PC-3 (cell line): ENCODE measurements at regions not wholly inside any gene's neighbourhood (a gene's known extent, or its start where the extent isn't known, plus 50 kb on each side); places are given as distances from the start of the nearest gene placed in this dataset.

Experiments
- ATAC-seq: fragments of 200-7000 bp; cut with Tn5 transposase; 2 replicates; pipeline ENCODE4 v1.9.1; 2020; ENCODE audit warnings: mild to moderate bottlenecking, moderate library complexity
- BruUV-seq: library from RNA; stranded (reverse); fragments of 400-500 nt; replicated peaks from 2 replicates; lab custom pipeline; 2021; lab: Mats Ljungman, UMichigan
- CTCF ChIA-PET: fragments of 300-600 bp; sonication (Branson Sonifier 250); formaldehyde crosslinking; loops from one replicate; lab custom pipeline; 2022; ENCODE audit warnings: antibody characterized with exemption; lab: Charles Lee
- POLR2A ChIA-PET: fragments of 300-600 bp; sonication (Branson Sonifier 250); formaldehyde crosslinking; loops from one replicate; lab custom pipeline; 2022; ENCODE audit warnings: antibody characterized with exemption; ENCODE audit not compliant: unreplicated experiment; lab: Charles Lee
- DNase-seq: peaks from one replicate; pipeline ENCODE4 v3.0.0-alpha.2; 2015
- H2AFZ ChIP-seq: fragments of 300-600 bp; sonication (generic); 2 replicates; pipeline ENCODE4 v1.6.0; 2016; ENCODE audit warnings: antibody characterized with exemption, low read length
- H3F3A ChIP-seq: fragments of 300-600 bp; sonication (generic); one replicate; pipeline ENCODE4 v1.6.0; 2017; ENCODE audit warnings: antibody characterized with exemption, low read length, control low read depth, mild to moderate bottlenecking; ENCODE audit not compliant: unreplicated experiment
- H3K27ac ChIP-seq: fragments of 300-600 bp; sonication (generic); 2 replicates; pipeline ENCODE4 v1.5.1; 2016; ENCODE audit warnings: mild to moderate bottlenecking, low read length
- H3K27me3 ChIP-seq: fragments of 300-600 bp; sonication (generic); 2 replicates; pipeline ENCODE4 v1.6.1; 2016; ENCODE audit warnings: low read length, mixed read lengths
- H3K36me3 ChIP-seq: fragments of 300-600 bp; sonication (generic); 2 replicates; pipeline ENCODE4 v1.6.1; 2016; ENCODE audit warnings: low read depth, mixed run types, low read length, mixed read lengths
- H3K4me1 ChIP-seq: fragments of 300-600 bp; sonication (generic); 2 replicates; pipeline ENCODE4 v1.5.1; 2016; ENCODE audit warnings: low read length; ENCODE audit not compliant: insufficient read depth
- H3K4me2 ChIP-seq: fragments of 300-600 bp; sonication (generic); 2 replicates; pipeline ENCODE4 v1.6.0; 2016; ENCODE audit warnings: low read length
- H3K4me3 ChIP-seq: fragments of 300-600 bp; sonication (generic); 2 replicates; pipeline ENCODE4 v1.5.1; 2016; ENCODE audit warnings: mild to moderate bottlenecking, low read length, mixed read lengths
- H3K79me2 ChIP-seq: fragments of 300-600 bp; sonication (generic); 2 replicates; pipeline ENCODE4 v1.6.1; 2017; ENCODE audit warnings: low read length, mixed read lengths
- H3K9ac ChIP-seq: fragments of 300-600 bp; sonication (generic); 2 replicates; pipeline ENCODE4 v1.6.0; 2016; ENCODE audit warnings: mild to moderate bottlenecking, low read length
- H3K9me2 ChIP-seq: fragments of 300-600 bp; sonication (generic); replicated peaks from 2 replicates; pipeline ENCODE4 v1.6.1; 2016; ENCODE audit warnings: mixed run types, low read length, mixed read lengths
- H3K9me3 ChIP-seq: fragments of 300-600 bp; sonication (generic); 2 replicates; pipeline ENCODE4 v1.6.1; 2016; ENCODE audit warnings: low read length, mixed read lengths
- H4K20me1 ChIP-seq: fragments of 300-600 bp; sonication (generic); 2 replicates; pipeline ENCODE4 v1.6.1; 2016; ENCODE audit warnings: low read length, mixed read lengths
- EZH2 ChIP-seq: fragments of 300-600 bp; sonication (generic); IDR thresholded peaks from one replicate; pipeline ENCODE4 v1.6.1; 2017; ENCODE audit warnings: antibody characterized with exemption, mild to moderate bottlenecking, low read length; ENCODE audit not compliant: unreplicated experiment
- EZH2phosphoT487 ChIP-seq: fragments of 300-600 bp; sonication (generic); IDR thresholded peaks from 2 replicates; pipeline ENCODE4 v1.6.1; 2018; ENCODE audit warnings: mild to moderate bottlenecking, antibody characterized with exemption, low read length, borderline replicate concordance
- intact Hi-C: fragments of 100-400 bp; cut with micrococcal nuclease; formaldehyde crosslinking; loops from 2 replicates; pipeline ENCODE4 v1.9.0; 2023
- TF ChIP-seq, protein P1 (sequence below): fragments of 300-600 bp; sonication (generic); conservative IDR thresholded peaks from 2 replicates; pipeline ENCODE4 v1.5.1; 2017; ENCODE audit warnings: antibody characterized with exemption, low read depth, mild to moderate bottlenecking, low read length

DNA sequence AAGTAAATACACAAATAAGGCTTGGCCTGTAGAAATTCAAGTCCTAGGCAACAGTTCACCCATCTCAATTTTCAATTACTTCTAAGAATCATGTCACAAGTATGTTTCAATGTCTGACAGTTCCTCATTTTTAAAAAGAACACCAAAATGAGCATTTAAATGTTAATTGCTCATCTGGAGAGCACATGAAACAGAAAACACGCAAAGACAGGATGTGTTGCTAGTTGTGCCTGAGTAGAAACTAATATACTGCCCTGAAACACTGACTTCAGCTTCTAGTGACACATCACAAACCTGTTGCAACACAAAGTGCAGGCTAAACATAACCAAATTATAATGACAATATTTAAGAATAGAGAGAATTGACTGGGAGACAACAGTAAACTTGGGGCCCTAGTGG lies 167.3 kb upstream of the THBS1 start:
- ATAC-seq (no peak), DNase-seq (no peak)
- H3K9me2 ChIP-seq, result no peaks in the 10 kb centered on the region
- BruUV-seq, result no TSS peak
- no peak overlapping the region for H3K27ac ChIP-seq
- no peak overlapping the region for H3K9ac ChIP-seq
- no peaks in the 10 kb centered on the region for H4K20me1 ChIP-seq
- H3F3A ChIP-seq, result no peaks in the 10 kb centered on the region
- no peaks in the 10 kb centered on the region for H3K36me3 ChIP-seq
- intact Hi-C loops, result no loop called here
- H3K4me2 ChIP-seq, result no peak overlapping the region
- CTCF ChIA-PET, result no interaction called here
- TF ChIP-seq EZH2phosphoT487 (no peak), EZH2 (no peak)
- TF ChIP-seq, protein P1, sequence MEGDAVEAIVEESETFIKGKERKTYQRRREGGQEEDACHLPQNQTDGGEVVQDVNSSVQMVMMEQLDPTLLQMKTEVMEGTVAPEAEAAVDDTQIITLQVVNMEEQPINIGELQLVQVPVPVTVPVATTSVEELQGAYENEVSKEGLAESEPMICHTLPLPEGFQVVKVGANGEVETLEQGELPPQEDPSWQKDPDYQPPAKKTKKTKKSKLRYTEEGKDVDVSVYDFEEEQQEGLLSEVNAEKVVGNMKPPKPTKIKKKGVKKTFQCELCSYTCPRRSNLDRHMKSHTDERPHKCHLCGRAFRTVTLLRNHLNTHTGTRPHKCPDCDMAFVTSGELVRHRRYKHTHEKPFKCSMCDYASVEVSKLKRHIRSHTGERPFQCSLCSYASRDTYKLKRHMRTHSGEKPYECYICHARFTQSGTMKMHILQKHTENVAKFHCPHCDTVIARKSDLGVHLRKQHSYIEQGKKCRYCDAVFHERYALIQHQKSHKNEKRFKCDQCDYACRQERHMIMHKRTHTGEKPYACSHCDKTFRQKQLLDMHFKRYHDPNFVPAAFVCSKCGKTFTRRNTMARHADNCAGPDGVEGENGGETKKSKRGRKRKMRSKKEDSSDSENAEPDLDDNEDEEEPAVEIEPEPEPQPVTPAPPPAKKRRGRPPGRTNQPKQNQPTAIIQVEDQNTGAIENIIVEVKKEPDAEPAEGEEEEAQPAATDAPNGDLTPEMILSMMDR, result no peak
- no peaks in the 10 kb centered on the region for H3K79me2 ChIP-seq
- POLR2A ChIA-PET, result no interaction called here
- no peaks in the 10 kb centered on the region for H3K27me3 ChIP-seq
- H3K9me3 ChIP-seq, result 0 out of 2 replicates have a peak, but pooled peaks cover 7% of the 10 kb centered on the region
- H2AFZ ChIP-seq, result no peak overlapping the region
- H3K4me3 ChIP-seq, result no peak overlapping the region
- H3K4me1 ChIP-seq, result no peaks in the 10 kb centered on the region

DNA sequence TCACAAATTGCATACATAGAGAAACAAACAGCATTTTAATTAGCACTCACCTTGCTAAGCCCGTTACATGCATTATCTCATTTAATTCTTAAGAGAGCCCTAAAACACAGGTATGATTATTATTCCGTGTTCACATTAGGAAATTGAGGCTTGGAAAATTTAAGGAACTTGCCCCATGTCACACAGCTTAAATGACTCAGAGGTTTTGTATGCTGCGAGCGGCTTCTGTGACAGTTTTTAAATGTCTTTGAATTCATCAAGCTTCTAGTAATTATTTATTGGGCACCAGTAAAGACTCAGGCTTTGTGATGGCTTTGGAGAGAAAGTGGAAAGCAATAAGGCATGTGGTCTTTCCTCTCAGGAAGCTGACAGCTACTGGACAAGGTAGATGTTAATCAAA lies 166.7 kb upstream of the THBS1 start:
- Histone ChIP-seq H4K20me1 (no peaks in the 10 kb centered on the region), H3K79me2 (no peaks in the 10 kb centered on the region), H3K36me3 (no peaks in the 10 kb centered on the region), H3F3A (no peaks in the 10 kb centered on the region), H3K9me3 (0 out of 2 replicates have a peak, but pooled peaks cover 7% of the 10 kb centered on the region), H3K9ac (no peak overlapping the region), H3K9me2 (no peaks in the 10 kb centered on the region), H2AFZ (no peak overlapping the region), H3K4me2 (no peak overlapping the region), H3K4me1 (no peaks in the 10 kb centered on the region), H3K4me3 (no peak overlapping the region), H3K27ac (no peak overlapping the region), H3K27me3 (no peaks in the 10 kb centered on the region)
- TF ChIP-seq EZH2phosphoT487, result no peak
- TF ChIP-seq, protein P1, result no peak
- TF ChIP-seq EZH2, result no peak
- ATAC-seq (no peak), DNase-seq (no peak)
- intact Hi-C loops, result no loop called here
- no TSS peak for BruUV-seq
- POLR2A ChIA-PET, result no interaction called here
- CTCF ChIA-PET, result no interaction called here

DNA sequence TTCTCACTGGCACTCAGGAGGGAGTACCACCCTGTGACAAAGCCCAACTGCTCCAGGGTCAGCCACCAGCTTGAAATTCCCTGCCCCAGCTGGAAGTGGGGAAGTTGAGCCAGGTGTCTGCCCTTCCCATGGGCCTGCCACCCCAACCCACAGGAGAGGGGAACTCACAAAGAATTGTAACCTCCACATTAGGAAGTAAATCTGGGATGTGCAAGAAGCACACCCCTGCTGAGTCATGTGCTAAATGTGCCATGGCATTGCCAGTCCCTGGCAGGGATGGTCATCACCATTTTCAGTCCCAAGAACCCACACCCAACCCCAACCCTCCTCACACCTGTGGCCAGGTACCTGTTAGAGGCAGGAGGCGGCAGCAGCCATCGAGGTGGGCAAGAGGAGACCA lies 165.2 kb upstream of the THBS1 start:
- BruUV-seq, result no TSS peak
- Histone ChIP-seq H3K36me3 (no peaks in the 10 kb centered on the region), H3K27ac (no peak overlapping the region), H3K9ac (no peak overlapping the region), H2AFZ (no peak overlapping the region), H3K9me3 (0 out of 2 replicates have a peak, but pooled peaks cover 7% of the 10 kb centered on the region), H3K4me2 (no peak overlapping the region), H3F3A (no peaks in the 10 kb centered on the region), H3K4me3 (no peak overlapping the region), H3K9me2 (no peaks in the 10 kb centered on the region), H3K27me3 (no peaks in the 10 kb centered on the region), H3K79me2 (no peaks in the 10 kb centered on the region), H4K20me1 (no peaks in the 10 kb centered on the region), H3K4me1 (no peaks in the 10 kb centered on the region)
- no peak for ATAC-seq
- intact Hi-C loops, result no loop called here
- no peak for DNase-seq
- POLR2A ChIA-PET, result no interaction called here
- TF ChIP-seq EZH2phosphoT487 (no peak), EZH2 (no peak)
- CTCF ChIA-PET, result no interaction called here
